SK-N-SH (cell line): ENCODE measurements at regions not wholly inside any gene's neighbourhood (a gene's known extent, or its start where the extent isn't known, plus 50 kb on each side); places are given as distances from the start of the nearest gene placed in this dataset.

Experiments used
- CTCF ChIA-PET: fragments of 300-600, 350-600 bp; formaldehyde crosslinking; extraction: SDS; loops from one replicate; lab custom pipeline; 2021; lab: Yijun Ruan, JAX
- POLR2A ChIA-PET: fragments of 350-600 bp; sonication (Branson Sonifier 250); formaldehyde crosslinking; extraction: SDS; loops from one replicate; lab custom pipeline; 2020; ENCODE audit warnings: antibody characterized with exemption, inconsistent platforms; lab: Yijun Ruan, JAX
- DNase-seq: peaks from one replicate; pipeline ENCODE4 v3.0.0; 2012
- H2AFZ ChIP-seq: fragments of 200-600 bp; sonication (generic); 2 replicates; pipeline ENCODE4 v1.8.1; 2016; ENCODE audit warnings: antibody characterized with exemption, mild to moderate bottlenecking, low read depth
- H3F3A ChIP-seq: fragments of 200-600 bp; sonication (generic); replicated peaks from 2 replicates; pipeline ENCODE3; 2016; ENCODE audit warnings: antibody characterized with exemption, mild to moderate bottlenecking; ENCODE audit not compliant: insufficient read depth
- H3K27ac ChIP-seq, 2 experiments: fragments of 200-500 bp in 1 of 2; fragments of 200-600 bp in 1 of 2; sonication (Bioruptor generic) in 1 of 2; sonication (generic), shearing (Covaris generic) in 1 of 2; 2 replicates each; pipeline versions ENCODE4 v1.5.1 to v1.6.1; 2014 to 2016; ENCODE audit warnings: low read depth in 2 of 2, inconsistent platforms in 1 of 2, low read length in 1 of 2, mild to moderate bottlenecking in 1 of 2, mixed read lengths in 1 of 2
- H3K27me3 ChIP-seq: fragments of 200-600 bp; sonication (generic), shearing (Covaris generic); 2 replicates; pipeline ENCODE4 v1.6.1; 2016; ENCODE audit warnings: mixed run types; ENCODE audit not compliant: insufficient read depth
- H3K36me3 ChIP-seq, 2 experiments: fragments of 200-500 bp in 1 of 2; fragments of 200-600 bp in 1 of 2; sonication (Bioruptor generic) in 1 of 2; sonication (generic) in 1 of 2; replicated peaks in 1 of 2; 2 replicates each; pipeline versions ENCODE3 to v1.5.1; 2014 to 2016; ENCODE audit warnings: low read length in 1 of 2, mild to moderate bottlenecking in 1 of 2; ENCODE audit not compliant: insufficient read depth in 2 of 2, control insufficient read depth in 1 of 2
- H3K4me1 ChIP-seq, 2 experiments: fragments of 200-500 bp in 1 of 2; fragments of 200-600 bp in 1 of 2; sonication (Bioruptor generic) in 1 of 2; sonication (generic), shearing (Covaris generic) in 1 of 2; 2 replicates each; pipeline versions ENCODE4 v1.5.1 to v1.6.1; 2014 to 2016; ENCODE audit warnings: low read depth in 1 of 2, low read length in 1 of 2, mixed run types in 1 of 2; ENCODE audit not compliant: insufficient read depth in 2 of 2, control insufficient read depth in 1 of 2
- H3K4me2 ChIP-seq: fragments of 200-600 bp; sonication (generic), shearing (Covaris generic); 2 replicates; pipeline ENCODE4 v1.6.1; 2017; ENCODE audit warnings: mixed run types
- H3K4me3 ChIP-seq, 2 experiments: fragments of 200-500 bp in 1 of 2; fragments of 200-600 bp in 1 of 2; sonication (Bioruptor generic) in 1 of 2; sonication (generic), shearing (Covaris generic) in 1 of 2; 2 replicates each; pipeline versions ENCODE4 v1.5.1 to v1.8.1; 2014 to 2016; ENCODE audit warnings: low read depth in 2 of 2, inconsistent platforms in 1 of 2, low read length in 1 of 2, mild to moderate bottlenecking in 1 of 2, mixed read lengths in 1 of 2, moderate library complexity in 1 of 2
- H3K79me2 ChIP-seq: fragments of 200-600 bp; sonication (generic); 2 replicates; pipeline ENCODE4 v1.8.1; 2017; ENCODE audit warnings: mild to moderate bottlenecking; ENCODE audit not compliant: insufficient read depth
- H3K9ac ChIP-seq: fragments of 200-600 bp; sonication (generic); 2 replicates; pipeline ENCODE4 v1.6.1; 2017; ENCODE audit warnings: mixed run types
- H3K9me2 ChIP-seq: fragments of 200-600 bp; sonication (generic); 2 replicates; pipeline ENCODE4 v1.6.1; 2017; ENCODE audit warnings: mixed run types
- H3K9me3 ChIP-seq: fragments of 200-600 bp; sonication (generic); 2 replicates; pipeline ENCODE4 v1.6.1; 2017; ENCODE audit warnings: mixed run types, mild to moderate bottlenecking, moderate library complexity
- H4K20me1 ChIP-seq: fragments of 200-600 bp; sonication (generic); 2 replicates; pipeline ENCODE4 v1.6.1; 2017; ENCODE audit warnings: mild to moderate bottlenecking, mixed run types; ENCODE audit not compliant: insufficient read depth
- CHD2 ChIP-seq: fragments of 150-350 bp; IDR thresholded peaks from 2 replicates; pipeline ENCODE4 v1.6.1; 2018; ENCODE audit warnings: low read length; ENCODE audit not compliant: partially characterized antibody
- CTCF ChIP-seq: fragments of 200-600 bp; sonication (generic); IDR thresholded peaks from 2 replicates; pipeline ENCODE4 v1.6.1; 2017; ENCODE audit warnings: antibody characterized with exemption, mild to moderate bottlenecking, moderate library complexity
- ELF1 ChIP-seq: IDR thresholded peaks from 2 replicates; pipeline ENCODE4 v1.4.0; 2012
- EP300 ChIP-seq, 2 experiments: IDR thresholded peaks; 2 replicates each; pipeline versions ENCODE4 v1.4.0 to v1.6.1; 2012; ENCODE audit warnings: borderline replicate concordance in 1 of 2, low read depth in 1 of 2, low read length in 1 of 2
- FOXM1 ChIP-seq: IDR thresholded peaks from 2 replicates; pipeline ENCODE4 v1.4.0; 2012; ENCODE audit warnings: low read depth, mild to moderate bottlenecking
- GATA2 ChIP-seq: sonication (generic); formaldehyde crosslinking; IDR thresholded peaks from 2 replicates; pipeline ENCODE4 v1.5.0; 2020; ENCODE audit warnings: mild to moderate bottlenecking, missing genetic modification reagents
- IRF3 ChIP-seq: fragments of 150-350 bp; IDR thresholded peaks from 2 replicates; pipeline ENCODE4 v1.6.1; 2016; ENCODE audit warnings: mild to moderate bottlenecking, low read depth, low read length
- JUND ChIP-seq: IDR thresholded peaks from 2 replicates; pipeline ENCODE4 v1.4.0; 2012
- MAX ChIP-seq: IDR thresholded peaks from 2 replicates; pipeline ENCODE4 v1.4.0; 2012; ENCODE audit warnings: low read depth
- NRF1 ChIP-seq: IDR thresholded peaks from 2 replicates; pipeline ENCODE4 v1.6.1; 2012; ENCODE audit warnings: low read depth, mild to moderate bottlenecking, low read length
- RAD21 ChIP-seq: IDR thresholded peaks from 2 replicates; pipeline ENCODE4 v1.6.1; 2012; ENCODE audit warnings: mild to moderate bottlenecking, low read length
- RCOR1 ChIP-seq: fragments of 150-350 bp; IDR thresholded peaks from 2 replicates; pipeline ENCODE4 v1.6.1; 2017; ENCODE audit warnings: antibody characterized with exemption, low read length
- SIN3A ChIP-seq: IDR thresholded peaks from 2 replicates; pipeline ENCODE4 v1.6.1; 2012; ENCODE audit warnings: low read depth, mild to moderate bottlenecking, low read length, moderate library complexity, borderline replicate concordance
- SMC3 ChIP-seq: IDR thresholded peaks from 2 replicates; pipeline ENCODE4 v1.6.1; 2012; ENCODE audit warnings: low read depth, low read length, improper control_type of control experiment
- TAF1 ChIP-seq: IDR thresholded peaks from 2 replicates; pipeline ENCODE4 v1.6.1; 2012; ENCODE audit warnings: low read depth, mild to moderate bottlenecking, low read length, moderate library complexity, borderline replicate concordance
- TCF12 ChIP-seq: IDR thresholded peaks from 2 replicates; pipeline ENCODE4 v1.4.0; 2012
- USF1 ChIP-seq: IDR thresholded peaks from 2 replicates; pipeline ENCODE4 v1.4.0; 2012; ENCODE audit warnings: low read depth, borderline replicate concordance
- USF2 ChIP-seq: fragments of 150-350 bp; IDR thresholded peaks from 2 replicates; pipeline ENCODE4 v1.6.1; 2017; ENCODE audit warnings: antibody characterized with exemption, low read length, low read depth, borderline replicate concordance
- YY1 ChIP-seq: IDR thresholded peaks from 2 replicates; pipeline ENCODE4 v1.4.0; 2012; ENCODE audit warnings: low read depth, mild to moderate bottlenecking
- WGBS: methylation state at CpG from one replicate; pipeline ENCODE4 v1.1.6; 2017; ENCODE audit warnings: low lambda C conversion rate; 5-methylcytosine and 5-hydroxymethylcytosine counted together

GRCh38 chr16:87085441-87085840, 231.8 kb downstream of the C16orf95 start:
- WGBS, result 6% methylated on average over 5 of the region's 5 CpGs
- no peaks in the 10 kb centered on the region for H3K9me2 ChIP-seq
- H3K4me1 ChIP-seq, result no peaks in the 10 kb centered on the region
- peaks cover 12% of the 10 kb centered on the region for H3K9me3 ChIP-seq
- H3K4me2 ChIP-seq, result no peak overlapping the region
- H3K79me2 ChIP-seq, result no peaks in the 10 kb centered on the region
- no peak overlapping the region for H3K9ac ChIP-seq
- TF ChIP-seq SMC3, result no peak
- no peak for TF ChIP-seq EP300 (IDR thresholded peaks at IDR 0.05; ENCODE audit: borderline replicate concordance in 1 of 2, low read depth in 1 of 2, low read length in 1 of 2)
- no peak for TF ChIP-seq IRF3
- TF ChIP-seq USF1, result no peak
- no peak for TF ChIP-seq MAX
- no peak for TF ChIP-seq USF2
- no peak for TF ChIP-seq RCOR1
- no peak for TF ChIP-seq TAF1
- TF ChIP-seq TCF12, result no peak
- no peak for TF ChIP-seq FOXM1
- no peak for TF ChIP-seq CTCF
- no peak for TF ChIP-seq NRF1
- TF ChIP-seq ELF1, result no peak
- no peak for TF ChIP-seq YY1
- no peak for TF ChIP-seq JUND
- no peak for TF ChIP-seq RAD21
- no peak for TF ChIP-seq CHD2
- no peak for TF ChIP-seq SIN3A
- TF ChIP-seq GATA2, result no peak
- H3K27ac ChIP-seq, result no peak overlapping the region
- no peaks in the 10 kb centered on the region for H3K36me3 ChIP-seq
- H3K27me3 ChIP-seq, result peaks cover 19% of the 10 kb centered on the region; the same call in 1 of the 2 replicates
- peaks cover 4% of the 10 kb centered on the region for H3F3A ChIP-seq
- no peak overlapping the region for H2AFZ ChIP-seq
- H4K20me1 ChIP-seq, result no peaks in the 10 kb centered on the region
- ChIA-PET CTCF (interaction anchor here (1.2 kb wide), 1 partner anchor 24 kb away, joined by 3 read pairs; no protein-coding TSS in a partner anchor), POLR2A (no interaction called here)
- no peak overlapping the region for H3K4me3 ChIP-seq
- no peak for DNase-seq
